Skeletal muscle tissue (tissue), 3 donors: ENCODE measurements at regions not wholly inside any gene's neighbourhood (a gene's known extent, or its start where the extent isn't known, plus 50 kb on each side); places are given as distances from the start of the nearest gene placed in this dataset.

ENCODE experiments used
- H3K27ac ChIP-seq: one replicate; pipeline ENCODE4 v1.7.0; 2013; ENCODE audit warnings: mild to moderate bottlenecking, low read depth, low read length, inconsistent platforms
- H3K27me3 ChIP-seq, 3 donors: one replicate each; pipeline ENCODE4 v1.7.0; 2013; ENCODE audit warnings: low read length in 3 of 3; ENCODE audit not compliant: control insufficient read depth in 3 of 3, insufficient read depth in 3 of 3
- H3K36me3 ChIP-seq, 3 donors: one replicate each; pipeline ENCODE4 v1.7.0; 2013; ENCODE audit warnings: low read length in 3 of 3; ENCODE audit not compliant: control insufficient read depth in 3 of 3, insufficient read depth in 3 of 3
- H3K4me1 ChIP-seq, 3 donors: one replicate each; pipeline ENCODE4 v1.7.0; 2013; ENCODE audit warnings: low read length in 3 of 3, mild to moderate bottlenecking in 3 of 3; ENCODE audit not compliant: control insufficient read depth in 3 of 3, insufficient read depth in 3 of 3
- H3K4me3 ChIP-seq, 3 donors: one replicate each; pipeline ENCODE4 v1.7.0; 2013; ENCODE audit warnings: low read length in 3 of 3
- H3K9ac ChIP-seq, 3 donors: one replicate each; pipeline ENCODE4 v1.7.0; 2013; ENCODE audit warnings: low read length in 3 of 3, mild to moderate bottlenecking in 3 of 3, moderate library complexity in 2 of 3, low read depth in 1 of 3
- H3K9me3 ChIP-seq, 3 donors: one replicate each; pipeline ENCODE4 v1.7.0; 2013; ENCODE audit warnings: low read length in 3 of 3; ENCODE audit not compliant: control insufficient read depth in 3 of 3
- donor health status: Osteomylitis.

DNA sequence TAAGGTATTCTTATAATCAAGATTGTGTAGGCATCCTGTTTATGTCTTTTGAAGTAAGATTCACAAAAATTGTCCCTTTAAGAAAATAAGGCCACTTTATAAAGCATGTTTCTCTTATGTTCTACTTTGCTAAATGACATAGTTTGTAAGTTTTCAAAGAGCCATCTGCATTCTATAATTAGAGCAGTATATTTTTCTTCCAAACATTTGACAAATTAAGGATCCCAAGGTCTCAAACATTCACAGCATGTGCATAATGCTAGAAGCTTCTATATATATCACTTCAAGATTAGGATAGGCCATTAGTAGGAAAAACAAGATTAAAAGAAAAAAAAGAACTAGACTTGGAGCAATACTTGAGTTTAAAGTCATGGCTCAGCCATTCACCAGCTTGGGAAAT is 55.9 kb upstream of the DOK5 start:
- Histone ChIP-seq H3K27me3 (no peaks in the 10 kb centered on the region), H3K9ac (no peak overlapping the region), H3K27ac (no peak overlapping the region), H3K36me3 (no peaks in the 10 kb centered on the region), H3K4me3 (no peak overlapping the region), H3K4me1 (no peaks in the 10 kb centered on the region), H3K9me3 (peaks cover 0 to 2% (median 0%) of the 10 kb centered on the region in 3 donors)
